ENCODE measurements at regions not wholly inside any gene's neighbourhood (a gene's known extent, or its start where the extent isn't known, plus 50 kb on each side); places are given as distances from the start of the nearest gene placed in this dataset.
"Not testable (repeated sequence)": the region's sequence is repeated elsewhere in the genome, so short reads cannot be mapped to it uniquely, and the experiment has no call there.

DNA sequence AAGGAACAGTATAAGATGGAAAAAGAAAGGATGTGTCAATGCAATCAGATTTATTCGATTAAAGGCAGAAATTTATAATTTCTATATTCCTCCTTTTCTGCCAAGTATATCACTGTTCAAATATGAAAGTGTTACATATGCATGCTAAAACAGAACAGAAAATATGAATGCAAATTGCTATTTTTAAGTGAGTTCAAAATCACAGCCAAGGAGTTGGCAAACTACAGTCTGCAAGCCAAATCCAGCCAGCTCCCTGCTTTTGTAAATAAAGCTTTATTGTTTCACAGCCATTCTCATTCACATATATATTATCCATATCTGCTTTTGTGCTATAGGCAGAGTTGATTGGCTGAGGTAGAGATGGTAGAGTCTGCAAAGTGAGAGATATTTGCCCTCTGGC lies 747.2 kb downstream of the ANKRD7 start:
- H3K27ac Mint-ChIP-seq = no peak overlapping the region
- peaks cover 0 to 5% (median 0%) of the 10 kb centered on the region in 3 donors for H3K9me3 Mint-ChIP-seq
- H3K27me3 Mint-ChIP-seq = no peaks in the 10 kb centered on the region
- no peaks in the 10 kb centered on the region for H3K4me1 Mint-ChIP-seq
- H3K4me3 Mint-ChIP-seq = no peak overlapping the region
- H3K36me3 Mint-ChIP-seq = no peaks in the 10 kb centered on the region

DNA sequence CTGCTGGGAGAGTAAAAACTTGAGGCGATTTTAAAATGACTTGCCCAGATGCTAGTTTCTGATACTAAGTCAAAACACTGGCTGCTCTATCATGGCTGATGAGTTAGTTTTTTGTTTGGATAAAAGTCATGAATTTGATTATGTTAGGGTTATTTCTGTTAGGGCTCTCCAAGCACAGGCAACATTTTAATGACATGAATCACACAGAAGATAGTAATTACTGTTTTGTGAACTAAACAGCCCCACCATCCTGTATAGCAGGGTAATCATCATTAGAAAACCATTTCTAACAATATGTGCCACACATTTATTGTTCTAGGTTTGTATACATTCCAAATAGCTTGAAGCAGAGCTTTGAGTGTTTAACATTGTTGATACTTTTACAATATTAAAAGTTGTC lies 750.3 kb downstream of the ANKRD7 start:
- Mint-ChIP-seq H3K4me1 (no peaks in the 10 kb centered on the region), H3K9me3 (peaks cover 0 to 1% (median 0%) of the 10 kb centered on the region in 3 donors), H3K4me3 (no peak overlapping the region), H3K27me3 (no peaks in the 10 kb centered on the region), H3K27ac (no peak overlapping the region), H3K36me3 (no peaks in the 10 kb centered on the region)

GRCh38 chr7:118995350-118995749 lies 770.8 kb downstream of the ANKRD7 start:
- H3K9me3 Mint-ChIP-seq = peaks cover 0 to 2% (median 0%) of the 10 kb centered on the region in 3 donors
- no peak overlapping the region for H3K27ac Mint-ChIP-seq
- no peaks in the 10 kb centered on the region for H3K4me1 Mint-ChIP-seq
- no peak overlapping the region for H3K4me3 Mint-ChIP-seq
- no peaks in the 10 kb centered on the region for H3K36me3 Mint-ChIP-seq
- H3K27me3 Mint-ChIP-seq = no peaks in the 10 kb centered on the region

DNA sequence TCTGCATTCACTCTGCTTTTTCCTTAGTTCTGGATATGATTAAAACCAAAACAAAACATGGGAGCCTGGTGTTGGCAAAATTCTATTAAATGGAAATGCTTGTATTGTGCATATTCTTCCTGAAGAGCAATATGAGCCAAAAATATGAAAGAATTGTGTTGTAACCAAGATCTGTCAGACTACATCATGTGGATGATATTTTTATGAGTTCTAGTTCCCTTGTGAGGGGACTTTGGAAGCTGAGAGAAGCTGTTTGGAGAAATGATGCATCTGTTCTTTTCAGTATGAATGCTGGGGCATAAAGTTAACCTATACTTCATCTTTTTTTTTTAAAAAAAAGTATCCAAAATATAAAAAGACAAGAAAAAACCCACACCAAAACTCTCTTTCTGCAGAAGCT lies 782.7 kb downstream of the ANKRD7 start:
- H3K27ac Mint-ChIP-seq = no peak overlapping the region
- no peak overlapping the region for H3K4me3 Mint-ChIP-seq
- no peaks in the 10 kb centered on the region for H3K36me3 Mint-ChIP-seq
- peaks cover 0 to 2% (median 0%) of the 10 kb centered on the region in 3 donors for H3K9me3 Mint-ChIP-seq
- H3K27me3 Mint-ChIP-seq = no peaks in the 10 kb centered on the region
- H3K4me1 Mint-ChIP-seq = no peaks in the 10 kb centered on the region

- Mint-ChIP-seq H3K36me3 (no peaks in the 10 kb centered on the region), H3K4me3 (no peak overlapping the region), H3K9me3 (peaks cover 0 to 5% (median 0%) of the 10 kb centered on the region in 3 donors), H3K27ac (no peak overlapping the region), H3K4me1 (no peaks in the 10 kb centered on the region), H3K27me3 (no peaks in the 10 kb centered on the region)
Measured at GRCh38 chr7:119010635-119011034, 786.1 kb downstream of the ANKRD7 start.

- no peak overlapping the region for H3K4me3 Mint-ChIP-seq
- no peaks in the 10 kb centered on the region for H3K27me3 Mint-ChIP-seq
- peaks cover 4 to 24% (median 6%) of the 10 kb centered on the region in 3 donors for H3K9me3 Mint-ChIP-seq
- peaks cover 0 to 2% (median 0%) of the 10 kb centered on the region in 3 donors for H3K4me1 Mint-ChIP-seq
- no peak overlapping the region for H3K27ac Mint-ChIP-seq
- H3K36me3 Mint-ChIP-seq = no peaks in the 10 kb centered on the region
Measured at GRCh38 chr7:119026391-119026790, 801.9 kb downstream of the ANKRD7 start.

- Mint-ChIP-seq H3K27me3 (no peaks in the 10 kb centered on the region), H3K27ac (no peak overlapping the region), H3K4me1 (no peaks in the 10 kb centered on the region), H3K9me3 (peaks cover 4 to 20% (median 8%) of the 10 kb centered on the region in 3 donors), H3K36me3 (no peaks in the 10 kb centered on the region), H3K4me3 (no peak overlapping the region)
Measured at GRCh38 chr7:119028736-119029135, 804.2 kb downstream of the ANKRD7 start.

DNA sequence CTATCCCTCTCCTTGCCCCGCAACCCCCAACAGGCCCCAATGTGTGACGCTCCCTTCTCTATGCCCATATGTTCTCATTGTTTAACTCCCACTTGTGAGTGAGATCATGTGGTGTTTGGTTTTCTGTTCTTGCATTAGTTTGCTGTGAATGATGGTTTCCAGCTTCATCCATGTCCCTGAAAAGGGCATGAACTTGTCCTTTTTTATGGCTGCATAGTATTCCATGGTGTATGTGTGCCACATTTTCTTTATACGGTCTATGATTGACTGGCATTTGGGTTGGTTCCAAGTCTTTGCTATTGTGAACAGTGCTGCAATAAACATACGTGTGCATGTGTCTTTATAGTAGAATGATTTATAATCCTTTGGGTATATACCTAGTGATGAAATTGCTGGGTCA lies 807.6 kb downstream of the ANKRD7 start:
- not testable (repeated sequence) for H3K36me3 Mint-ChIP-seq, H3K4me1 Mint-ChIP-seq, H3K27me3 Mint-ChIP-seq, H3K27ac Mint-ChIP-seq, H3K4me3 Mint-ChIP-seq
- H3K9me3 Mint-ChIP-seq = peaks cover 0 to 25% (median 7%) of the 10 kb centered on the region in 3 donors

GRCh38 chr7:119033641-119034040 lies 809.1 kb downstream of the ANKRD7 start:
- H3K27ac Mint-ChIP-seq = no peak overlapping the region
- H3K36me3 Mint-ChIP-seq = no peaks in the 10 kb centered on the region
- no peak overlapping the region for H3K4me3 Mint-ChIP-seq
- H3K27me3 Mint-ChIP-seq = no peaks in the 10 kb centered on the region
- no peaks in the 10 kb centered on the region for H3K4me1 Mint-ChIP-seq
- H3K9me3 Mint-ChIP-seq = peaks cover 0 to 21% (median 7%) of the 10 kb centered on the region in 3 donors

- no peaks in the 10 kb centered on the region for H3K27me3 Mint-ChIP-seq
- H3K9me3 Mint-ChIP-seq = peaks cover 1 to 24% (median 4%) of the 10 kb centered on the region in 3 donors
- no peak overlapping the region for H3K4me3 Mint-ChIP-seq
- no peak overlapping the region for H3K27ac Mint-ChIP-seq
- no peaks in the 10 kb centered on the region for H3K4me1 Mint-ChIP-seq
- H3K36me3 Mint-ChIP-seq = no peaks in the 10 kb centered on the region
Measured at GRCh38 chr7:119037941-119038340, 813.4 kb downstream of the ANKRD7 start.

GRCh38 chr7:119046068-119046467 lies 821.6 kb downstream of the ANKRD7 start:
- H3K27ac Mint-ChIP-seq = no peak overlapping the region
- H3K36me3 Mint-ChIP-seq = no peaks in the 10 kb centered on the region
- H3K4me1 Mint-ChIP-seq = no peaks in the 10 kb centered on the region
- no peak overlapping the region for H3K4me3 Mint-ChIP-seq
- H3K9me3 Mint-ChIP-seq = peaks cover 3 to 7% (median 5%) of the 10 kb centered on the region in 3 donors
- H3K27me3 Mint-ChIP-seq = no peaks in the 10 kb centered on the region

GRCh38 chr7:119065966-119066365 lies 841.5 kb downstream of the ANKRD7 start:
- Mint-ChIP-seq H3K4me1 (peaks cover 0 to 2% (median 0%) of the 10 kb centered on the region in 3 donors), H3K27ac (no peak overlapping the region), H3K9me3 (peaks cover 0 to 6% (median 4%) of the 10 kb centered on the region in 3 donors), H3K27me3 (no peaks in the 10 kb centered on the region), H3K36me3 (no peaks in the 10 kb centered on the region), H3K4me3 (no peak overlapping the region)

DNA sequence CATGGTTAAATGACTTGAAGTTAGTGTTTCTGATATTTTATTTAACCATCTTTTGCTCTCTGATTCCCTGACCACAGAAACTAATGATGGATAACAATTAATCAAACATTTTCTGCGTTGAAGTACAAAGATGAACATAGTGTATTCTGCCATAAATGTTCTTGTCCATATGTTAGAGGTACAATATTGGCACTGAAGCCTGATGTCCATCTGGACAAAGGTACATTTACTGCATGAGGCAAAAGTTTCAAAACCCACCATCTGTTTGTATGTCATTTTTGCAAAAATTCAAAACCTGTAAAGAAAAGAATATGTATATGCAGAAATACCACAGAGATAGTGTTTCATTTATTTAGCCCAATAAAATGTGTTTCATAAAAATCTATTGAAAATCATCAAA lies 861.5 kb downstream of the ANKRD7 start:
- Mint-ChIP-seq H3K9me3 (peaks cover 0 to 2% (median 0%) of the 10 kb centered on the region in 3 donors), H3K4me3 (no peak overlapping the region), H3K27me3 (no peaks in the 10 kb centered on the region), H3K4me1 (no peaks in the 10 kb centered on the region), H3K36me3 (no peaks in the 10 kb centered on the region), H3K27ac (no peak overlapping the region)

GRCh38 chr7:119090851-119091250 lies 866.3 kb downstream of the ANKRD7 start:
- H3K36me3 Mint-ChIP-seq = no peaks in the 10 kb centered on the region
- H3K9me3 Mint-ChIP-seq = peaks cover 0 to 3% (median 2%) of the 10 kb centered on the region in 3 donors
- H3K4me1 Mint-ChIP-seq = no peaks in the 10 kb centered on the region
- no peaks in the 10 kb centered on the region for H3K27me3 Mint-ChIP-seq
- no peak overlapping the region for H3K27ac Mint-ChIP-seq
- no peak overlapping the region for H3K4me3 Mint-ChIP-seq

- Mint-ChIP-seq H3K4me3 (no peak overlapping the region), H3K36me3 (no peaks in the 10 kb centered on the region), H3K27me3 (no peaks in the 10 kb centered on the region), H3K27ac (no peak overlapping the region), H3K9me3 (peaks cover 0 to 5% (median 0%) of the 10 kb centered on the region in 3 donors), H3K4me1 (no peaks in the 10 kb centered on the region)
Measured at GRCh38 chr7:119096683-119097082, 872.2 kb downstream of the ANKRD7 start.

- not testable (repeated sequence) for H3K4me3 Mint-ChIP-seq, H3K27me3 Mint-ChIP-seq, H3K9me3 Mint-ChIP-seq, H3K36me3 Mint-ChIP-seq, H3K27ac Mint-ChIP-seq, H3K4me1 Mint-ChIP-seq
Measured at GRCh38 chr7:119100611-119101258, 876.2 kb downstream of the ANKRD7 start.

Data from IgD-negative memory B cell (primary cell).